ENCODE measurements at regions not wholly inside any gene's neighbourhood (a gene's known extent, or its start where the extent isn't known, plus 50 kb on each side); places are given as distances from the start of the nearest gene placed in this dataset.
"Not testable (repeated sequence)": the region's sequence is repeated elsewhere in the genome, so short reads cannot be mapped to it uniquely, and the experiment has no call there.

DNA sequence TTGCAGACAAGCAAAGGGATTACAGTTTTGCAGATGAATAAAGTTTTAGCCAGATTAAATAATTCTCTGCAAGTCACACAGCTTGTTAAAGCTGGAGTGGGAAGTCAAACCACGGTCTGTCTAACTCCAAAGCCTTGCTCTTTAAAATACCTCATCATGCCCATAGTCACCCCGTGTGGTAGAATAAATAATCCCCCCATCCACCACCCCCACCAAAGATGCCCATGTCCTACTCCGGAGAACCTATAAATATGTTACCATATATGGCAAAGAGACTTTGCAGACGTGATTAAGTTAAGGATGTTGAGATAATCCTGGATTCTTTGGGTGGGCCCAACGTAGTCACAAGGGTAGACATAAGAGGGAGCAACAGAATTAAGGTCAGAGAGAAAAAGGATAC lies 118.7 kb downstream of the BEND2 start:
- DNase-seq (ENCODE audit: low read depth in 2 of 2): no peak

DNA sequence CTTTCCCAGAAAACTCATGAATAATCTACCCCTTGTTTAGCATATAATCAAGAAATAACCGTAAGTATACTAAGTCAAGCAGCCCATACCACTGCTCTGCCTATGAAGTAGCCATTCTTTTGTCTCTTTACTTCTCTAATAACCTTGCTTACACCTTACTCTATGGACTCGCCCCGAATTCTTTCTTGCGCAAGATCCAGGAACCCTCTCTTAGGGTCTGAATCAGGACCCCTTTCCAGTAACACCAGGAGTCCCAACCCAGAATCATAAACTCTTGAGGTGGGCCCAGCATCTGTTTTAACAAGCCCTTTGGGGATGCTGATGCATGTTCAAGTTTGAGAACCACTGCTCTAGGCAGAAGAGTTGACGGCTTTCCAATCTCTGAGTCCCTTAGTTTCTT lies 119.6 kb downstream of the BEND2 start:
- no peak for DNase-seq (ENCODE audit: low read depth in 2 of 2)

DNA sequence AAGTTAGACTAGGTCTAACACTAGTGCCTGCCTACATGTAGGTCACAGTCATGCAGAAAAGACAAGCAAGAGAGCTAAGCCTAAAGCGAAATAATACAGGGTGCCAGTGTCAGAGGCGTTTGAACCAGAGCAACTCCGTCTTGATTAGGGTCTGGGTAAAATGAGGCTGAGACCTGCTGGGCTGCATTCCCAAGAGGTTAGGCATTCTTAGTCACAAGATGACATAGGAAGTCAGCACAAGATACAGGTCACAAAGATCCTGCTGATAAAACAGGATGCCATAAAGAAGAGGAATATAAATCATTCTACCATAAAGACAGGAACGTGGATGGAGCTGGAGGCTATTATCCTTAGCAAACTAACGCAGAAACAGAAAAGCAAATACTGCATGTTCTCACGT lies 120.9 kb downstream of the BEND2 start:
- DNase-seq (ENCODE audit: low read depth in 2 of 2): no peak

DNA sequence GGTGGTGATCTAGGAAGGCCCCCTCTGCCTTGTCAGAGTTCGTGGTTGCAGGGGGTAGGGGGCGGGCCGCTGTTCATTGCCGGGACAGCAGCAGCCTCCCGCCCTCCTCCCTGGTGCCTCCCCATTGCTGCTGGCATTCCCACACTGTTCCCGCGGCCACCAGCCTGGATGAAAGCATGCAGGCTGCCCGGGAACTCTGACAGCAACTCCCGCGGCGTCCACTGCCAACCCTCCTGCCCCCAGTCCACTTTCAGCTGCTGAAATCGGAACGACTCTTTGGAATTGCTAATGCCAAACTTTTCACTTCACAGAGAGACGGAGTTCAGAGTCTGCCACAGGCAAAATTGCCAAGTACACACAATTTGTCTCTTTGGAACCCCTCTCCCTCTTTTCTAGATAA lies 121.9 kb downstream of the BEND2 start:
- no peak for DNase-seq (ENCODE audit: low read depth in 2 of 2)

DNA sequence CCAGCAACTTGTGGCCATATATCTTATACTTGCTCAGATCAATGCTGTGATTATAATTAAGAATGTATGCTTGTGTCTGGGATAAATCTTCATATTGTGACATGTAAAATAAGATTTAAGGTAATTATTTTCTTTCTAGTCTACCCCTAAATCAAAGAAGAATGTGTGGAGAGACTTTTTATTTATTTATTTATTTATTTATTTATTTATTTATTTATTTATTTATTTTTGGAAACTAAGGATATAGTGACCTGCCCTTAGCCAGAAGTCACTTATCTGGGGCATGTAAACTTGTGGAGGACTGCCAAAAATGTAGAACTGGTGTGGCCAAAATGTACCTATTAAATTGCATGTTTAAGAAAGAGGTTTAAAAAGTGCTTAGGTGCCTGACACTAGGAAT lies 144.3 kb downstream of the BEND2 start:
- DNase-seq (ENCODE audit: low read depth in 2 of 2): no peak

DNA sequence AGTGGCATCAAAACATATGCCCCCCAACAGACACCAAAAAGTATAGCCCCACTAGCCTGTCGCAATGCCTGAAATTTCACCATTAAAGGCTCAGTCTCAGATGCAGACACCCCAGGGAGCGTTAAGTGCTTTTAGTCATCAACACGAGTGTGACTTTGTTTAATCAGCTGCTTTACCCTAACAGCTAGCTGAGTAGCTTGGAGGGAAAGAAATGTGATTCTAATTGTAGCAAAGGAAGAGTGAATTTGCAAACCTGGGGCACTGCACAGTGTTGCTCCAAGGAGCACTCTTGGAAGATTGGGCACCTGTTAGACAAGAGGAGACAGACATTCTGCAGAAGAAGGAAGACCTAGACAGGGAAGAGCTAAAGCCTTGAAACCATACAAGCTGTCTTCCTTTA lies 145.1 kb downstream of the BEND2 start:
- no peak for DNase-seq (ENCODE audit: low read depth in 2 of 2)

DNA sequence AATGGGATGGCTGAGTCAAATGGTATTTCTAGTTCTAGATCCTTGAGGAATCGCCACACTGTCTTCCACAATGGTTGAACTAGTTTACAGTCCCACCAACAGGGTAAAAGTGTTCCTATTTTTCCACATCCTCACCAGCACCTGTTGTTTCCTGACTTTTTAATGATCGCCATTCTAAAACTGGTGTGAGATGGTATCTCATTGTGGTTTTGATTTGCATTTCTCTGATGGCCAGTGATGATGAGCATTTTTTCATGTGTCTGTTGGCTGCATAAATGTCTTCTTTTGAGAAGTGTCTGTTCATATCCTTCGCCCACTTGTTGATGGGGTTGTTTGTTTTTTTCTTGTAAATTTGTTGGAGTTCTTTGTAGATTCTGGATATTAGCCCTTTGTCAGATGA lies 152.6 kb downstream of the BEND2 start:
- not testable (repeated sequence) for DNase-seq (ENCODE audit: low read depth in 2 of 2)

DNA sequence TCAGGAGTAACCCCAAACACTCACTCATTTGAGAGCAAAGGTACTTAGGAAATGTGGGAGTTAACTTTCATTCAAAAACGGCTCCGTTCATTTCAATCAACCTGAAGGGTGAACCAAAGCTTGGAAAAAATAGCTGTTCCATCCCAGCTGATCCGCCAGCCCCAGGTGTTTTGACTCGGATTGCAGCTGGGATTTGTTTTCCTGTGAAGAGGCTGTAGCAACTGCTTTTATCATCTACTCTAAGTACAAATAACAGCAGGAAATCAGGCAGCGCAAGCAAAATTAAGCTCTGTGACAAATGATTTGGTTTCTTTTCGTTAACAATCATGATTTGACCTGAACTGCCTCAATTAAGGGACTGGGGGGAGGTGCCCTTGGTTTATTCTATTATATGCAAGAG lies 154.7 kb downstream of the BEND2 start:
- no peak for DNase-seq (ENCODE audit: low read depth in 2 of 2)

DNA sequence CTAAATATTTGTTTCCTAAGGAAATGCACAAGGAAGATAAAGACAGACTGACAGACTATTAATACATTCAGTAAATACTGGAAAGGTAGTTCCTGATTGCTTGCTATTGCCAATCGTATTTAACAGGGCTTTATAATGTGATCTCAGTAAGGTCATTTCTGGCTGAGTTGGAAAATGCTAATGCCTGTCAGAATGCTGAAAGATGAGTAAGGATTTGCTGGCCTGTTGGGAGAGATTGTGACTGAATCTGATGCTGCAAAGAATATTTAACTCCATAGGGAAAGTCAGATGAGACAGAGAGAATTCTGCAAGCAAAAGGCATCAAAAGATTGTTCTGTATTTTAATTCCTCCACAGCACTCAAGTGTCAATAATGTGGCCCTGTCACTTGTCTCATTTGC lies 169.0 kb downstream of the BEND2 start:
- DNase-seq (ENCODE audit: low read depth in 2 of 2): no peak

DNA sequence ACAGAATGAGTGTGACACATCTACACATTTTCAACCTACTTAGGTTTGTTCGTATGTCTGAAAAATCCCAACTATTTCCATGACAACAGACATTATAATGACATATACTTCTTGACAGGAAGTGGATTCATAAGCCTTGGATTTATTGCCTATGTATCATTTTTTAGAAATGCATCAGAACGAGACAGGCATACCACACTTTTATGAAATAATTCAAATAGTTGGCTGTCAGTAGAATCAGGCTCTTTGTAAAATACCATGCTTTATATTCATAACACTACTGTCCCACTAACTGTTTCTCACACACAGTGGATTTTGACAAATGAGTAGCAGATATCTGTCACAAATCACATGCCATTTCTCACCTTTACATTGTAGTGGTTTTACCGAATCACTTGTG lies 173.2 kb downstream of the BEND2 start:
- DNase-seq (ENCODE audit: low read depth in 2 of 2): no peak

DNA sequence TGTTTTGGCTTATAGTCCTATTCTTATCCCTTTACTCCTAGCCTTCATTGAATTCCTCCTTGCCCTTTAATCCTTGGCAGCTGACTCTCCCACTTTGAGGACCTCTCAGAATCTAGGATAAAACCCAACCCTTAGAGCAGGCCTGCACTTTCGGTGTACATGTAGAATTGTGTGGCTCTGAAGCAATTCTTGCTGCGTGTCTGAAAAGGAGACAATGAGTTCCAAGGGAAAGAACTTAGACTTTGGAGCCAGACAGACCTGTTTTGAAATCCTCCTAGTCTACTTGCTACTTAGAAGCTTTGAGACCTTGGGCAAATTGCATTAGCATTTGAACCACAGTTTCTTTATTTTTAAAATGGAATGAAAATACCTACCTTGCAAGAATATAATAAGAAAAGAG lies 175.2 kb downstream of the BEND2 start:
- DNase-seq (ENCODE audit: low read depth in 2 of 2): no peak

DNA sequence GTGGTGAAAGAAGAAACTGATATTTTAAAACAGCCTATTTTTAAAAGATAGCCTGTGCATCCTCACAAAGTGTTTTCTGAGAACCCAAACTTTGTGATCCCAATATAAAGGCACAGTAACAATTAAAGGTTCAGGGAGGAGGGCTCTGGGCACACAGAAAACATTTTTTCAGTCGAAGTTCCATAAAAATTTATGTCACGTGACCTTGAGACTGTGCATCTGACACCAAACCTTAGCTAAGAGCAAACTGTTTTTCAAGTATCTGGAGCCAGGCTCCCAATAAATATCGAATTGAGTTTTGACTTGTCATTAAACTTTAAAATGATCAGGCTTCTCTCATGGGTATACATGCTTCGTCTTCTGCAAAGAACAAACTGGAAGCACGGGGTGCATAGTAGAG lies 177.9 kb downstream of the BEND2 start:
- DNase-seq (ENCODE audit: low read depth in 2 of 2): no peak

DNA sequence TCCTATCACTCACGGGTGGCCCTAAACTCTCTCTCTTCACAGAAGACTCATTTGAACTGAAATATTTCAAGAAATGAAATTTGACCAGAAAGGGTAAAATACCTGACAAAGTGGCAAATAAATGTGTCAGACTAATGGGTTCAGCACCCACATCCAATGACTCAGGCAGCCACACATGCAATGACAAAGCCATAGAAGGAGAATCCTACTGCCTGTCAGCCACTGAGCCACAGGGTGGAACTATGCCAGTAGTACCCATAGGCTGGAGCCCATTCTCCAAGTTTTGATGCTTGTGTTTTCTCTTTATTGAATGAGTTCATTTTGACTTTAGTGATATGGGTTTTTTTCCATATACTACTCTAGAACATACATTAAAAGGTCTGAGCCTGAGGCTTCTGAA lies 179.0 kb downstream of the BEND2 start:
- DNase-seq (ENCODE audit: low read depth in 2 of 2): no peak

DNA sequence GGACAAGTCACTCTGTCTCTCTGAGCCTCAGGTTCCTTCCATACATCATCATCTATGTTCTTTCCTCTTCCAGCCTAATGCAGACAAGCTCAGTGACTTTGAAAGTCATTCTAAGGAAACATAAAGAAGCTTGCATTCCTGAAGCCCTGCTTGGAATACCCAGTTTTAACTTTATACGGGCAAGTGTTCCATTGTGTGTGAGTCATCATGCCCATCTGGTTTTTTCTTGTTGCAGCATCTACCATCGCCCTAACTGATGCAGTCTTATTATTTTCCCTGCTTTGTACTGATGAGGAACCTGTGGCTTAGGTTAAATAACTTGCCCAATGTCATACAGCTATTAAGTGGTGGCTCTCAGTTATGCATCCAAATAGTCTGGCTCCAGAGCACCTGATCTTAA lies 177.9 kb upstream of the RAI2 start:
- no peak for DNase-seq (ENCODE audit: low read depth in 2 of 2)

DNA sequence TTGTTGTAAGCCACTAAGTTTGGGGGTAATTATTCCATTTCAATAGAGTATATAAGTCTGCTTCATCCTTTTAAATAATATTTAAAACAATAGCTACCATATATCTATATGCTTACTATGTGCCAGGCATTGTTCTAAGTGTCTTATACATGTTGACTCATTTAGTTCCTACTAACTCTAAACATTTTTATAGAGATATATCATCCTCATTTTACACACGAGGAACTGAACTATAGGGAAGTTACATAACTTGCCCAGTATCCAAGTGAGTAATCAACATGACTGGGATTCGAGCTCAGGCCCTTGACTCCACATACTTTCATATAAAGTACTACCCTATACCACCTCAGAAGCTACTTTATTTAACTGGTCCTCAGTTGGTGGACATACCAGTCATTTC lies 175.3 kb upstream of the RAI2 start:
- DNase-seq (ENCODE audit: low read depth in 2 of 2): no peak

DNA sequence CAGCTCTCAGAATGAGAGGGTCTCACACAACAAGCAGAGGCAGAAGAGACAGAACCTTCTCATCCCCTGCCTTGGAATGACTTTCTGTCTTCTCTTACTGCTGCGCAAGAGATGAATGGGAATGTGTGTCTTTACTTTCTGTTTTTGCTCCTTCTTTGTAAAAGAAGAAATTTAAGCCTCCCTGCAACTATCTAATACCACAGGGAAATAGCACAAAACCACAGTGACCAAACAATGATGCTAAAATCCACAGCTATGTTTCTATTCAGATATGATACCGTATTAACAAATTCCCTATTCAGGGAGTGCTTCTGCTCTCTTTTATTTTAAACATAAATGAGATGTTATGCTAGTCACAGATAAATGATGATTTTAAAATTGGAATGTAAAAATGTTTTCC lies 173.8 kb upstream of the RAI2 start:
- no peak for DNase-seq (ENCODE audit: low read depth in 2 of 2)

DNA sequence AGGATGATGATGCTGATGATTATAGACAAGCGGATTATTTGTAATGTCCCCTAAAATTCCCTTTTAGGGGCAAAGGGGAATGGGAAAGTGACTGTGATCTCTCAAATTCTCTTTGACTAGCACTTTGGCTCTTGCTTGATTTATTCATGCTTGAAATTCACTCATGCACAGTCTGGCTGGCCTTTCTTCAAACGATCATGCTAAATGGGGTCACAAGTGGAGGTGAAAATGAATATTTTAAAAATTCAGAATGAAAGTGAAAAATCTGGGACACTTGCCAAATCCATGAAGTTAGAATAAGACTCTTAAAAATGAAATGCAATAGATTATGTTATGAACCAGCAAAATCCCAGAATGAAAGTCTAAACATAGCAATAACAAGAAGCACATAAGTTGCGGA lies 173.4 kb upstream of the RAI2 start:
- DNase-seq (ENCODE audit: low read depth in 2 of 2): no peak

DNA sequence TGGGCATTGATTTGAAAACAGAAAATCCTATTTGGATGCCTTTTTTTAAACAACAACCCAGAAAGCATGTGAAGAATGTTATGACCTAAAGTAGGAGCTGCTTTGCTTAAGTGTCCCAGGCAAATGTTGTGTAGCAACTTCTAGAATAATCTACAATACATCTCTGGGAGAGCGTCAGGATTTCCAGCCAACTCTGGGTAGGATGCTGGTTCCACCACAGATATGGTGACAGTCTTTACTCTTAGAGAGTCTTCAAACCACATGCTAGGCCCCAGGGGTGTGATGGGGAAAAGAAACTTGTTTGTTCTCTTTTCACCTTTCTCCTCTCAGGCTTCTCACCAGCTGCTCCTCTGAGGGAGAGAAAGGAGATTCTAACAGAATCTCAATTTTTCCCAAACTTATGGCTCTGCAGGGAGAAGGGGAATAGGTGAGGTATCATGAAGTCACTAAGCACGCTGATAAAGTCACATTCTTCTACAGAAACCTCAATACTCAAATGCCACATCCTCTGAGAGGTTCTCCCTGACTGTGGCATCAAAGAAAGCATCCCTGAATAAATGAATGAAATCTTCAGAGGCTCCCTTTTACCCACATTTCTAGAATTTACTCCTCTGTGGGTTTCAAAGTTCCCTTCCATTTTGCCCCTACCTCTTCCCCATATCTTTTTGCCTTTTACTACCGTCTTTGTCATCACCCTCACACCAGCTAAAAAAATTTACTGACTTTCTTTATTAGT lies 171.6 kb upstream of the RAI2 start:
- DNase-seq (ENCODE audit: low read depth in 2 of 2): no peak

DNA sequence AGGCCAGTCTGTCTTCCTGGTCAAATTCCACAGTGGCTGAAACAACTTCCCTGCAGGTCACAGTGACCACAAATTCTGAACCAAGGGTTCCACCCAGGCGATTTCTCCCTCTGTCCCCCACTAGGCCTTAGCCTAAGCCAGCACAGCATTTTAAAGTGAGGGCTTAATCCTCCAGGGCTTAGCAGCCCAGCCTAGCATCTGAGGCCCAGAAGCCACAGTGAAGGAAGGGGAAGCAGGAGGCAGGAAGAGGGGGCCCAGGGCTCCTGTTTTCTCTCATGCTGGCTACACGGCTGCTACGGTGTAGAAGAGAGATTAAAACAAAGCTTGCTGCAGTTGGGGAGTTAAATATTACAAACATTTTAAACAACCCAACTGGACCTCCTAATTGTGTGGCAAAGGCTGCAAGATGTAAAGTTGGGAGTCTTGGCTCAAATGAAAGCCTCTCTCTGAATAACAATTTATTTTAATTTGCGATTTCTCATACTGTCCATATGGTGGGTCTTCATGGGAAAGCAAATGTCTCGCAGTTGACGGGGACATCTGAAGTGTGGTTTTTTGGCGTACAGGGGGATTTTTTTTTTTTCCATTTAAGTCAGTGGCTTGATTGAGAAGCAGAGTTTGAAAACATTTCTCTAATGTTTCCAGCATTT lies 170.8 kb upstream of the RAI2 start:
- DNase-seq (ENCODE audit: low read depth in 2 of 2): no peak

DNA sequence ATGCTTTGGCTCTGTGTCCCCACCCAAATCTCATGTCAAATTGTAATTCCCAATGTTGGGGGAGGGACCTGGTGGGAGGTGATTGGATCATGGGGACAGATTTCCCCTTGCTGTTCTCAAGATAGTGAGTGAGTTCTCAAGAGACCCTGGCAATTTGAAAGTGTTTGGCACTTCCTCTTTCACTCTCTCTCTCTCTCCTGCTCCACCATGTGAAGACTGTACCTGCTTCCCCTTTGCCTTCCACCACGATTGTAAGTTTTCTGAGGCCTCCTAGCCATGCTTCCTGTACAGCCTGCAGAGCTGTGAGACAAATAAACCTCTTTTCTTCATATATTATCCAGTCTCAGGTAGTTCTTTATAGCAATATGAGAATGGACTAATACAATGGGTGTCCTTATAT lies 169.6 kb upstream of the RAI2 start:
- not testable (repeated sequence) for DNase-seq (ENCODE audit: low read depth in 2 of 2)

DNA sequence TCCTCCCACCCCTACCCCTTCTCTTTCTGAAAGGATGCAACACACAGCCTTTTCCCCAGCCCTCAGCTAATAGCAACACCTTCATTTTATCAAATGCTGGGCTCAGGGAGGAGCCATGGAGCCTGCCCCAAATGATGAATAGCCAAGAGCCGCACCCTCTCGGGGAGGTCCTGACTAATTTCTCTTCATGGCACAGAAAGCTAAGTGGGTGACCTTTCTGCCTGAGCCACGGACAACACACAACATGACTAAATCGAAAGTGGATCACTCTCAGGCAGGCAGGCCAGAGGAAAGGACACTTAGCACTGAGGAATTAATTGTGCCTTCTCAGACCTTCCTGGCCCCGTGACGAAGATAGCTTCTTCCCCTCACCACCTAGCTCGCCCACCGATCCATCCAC lies 165.1 kb upstream of the RAI2 start:
- no peak for DNase-seq (ENCODE audit: low read depth in 2 of 2)

DNA sequence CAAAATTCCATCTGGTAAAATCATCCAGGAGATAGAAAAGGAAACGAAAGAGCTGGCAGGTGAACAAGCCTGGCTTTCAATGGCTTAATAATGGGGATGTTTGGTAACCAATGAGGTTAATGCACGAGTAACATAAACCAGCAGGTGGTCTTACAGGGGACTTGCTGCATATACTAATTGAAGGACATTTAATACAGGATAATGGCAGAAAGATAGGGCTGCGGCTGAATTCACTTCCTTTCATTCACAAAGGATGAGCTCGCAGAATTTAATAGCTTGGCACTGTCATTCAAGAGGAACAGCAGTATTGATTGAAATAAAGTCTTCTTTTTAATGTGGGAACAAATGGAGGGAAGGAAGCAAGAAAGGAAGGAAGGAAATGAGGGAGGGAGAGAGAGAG lies 156.3 kb upstream of the RAI2 start:
- no peak for DNase-seq (ENCODE audit: low read depth in 2 of 2)

DNA sequence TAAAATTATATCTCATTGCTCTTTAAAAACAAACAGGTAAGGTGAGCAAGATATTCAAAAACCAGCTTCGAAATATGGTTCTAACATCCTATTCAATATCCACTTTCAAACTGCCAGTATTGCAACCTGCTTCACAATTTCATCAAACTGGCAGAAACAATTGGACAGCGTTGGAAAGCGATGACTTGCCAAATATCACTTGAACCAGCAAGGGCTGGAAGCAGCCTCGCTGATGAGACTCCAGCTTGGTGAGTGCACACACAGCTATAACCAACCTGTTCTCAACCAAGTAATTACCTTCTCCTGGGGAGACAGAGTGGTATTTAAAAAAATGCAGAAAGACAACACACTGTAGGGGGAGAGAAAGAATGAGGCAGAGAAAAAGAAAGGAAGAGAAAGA lies 155.8 kb upstream of the RAI2 start:
- DNase-seq (ENCODE audit: low read depth in 2 of 2): no peak

DNA sequence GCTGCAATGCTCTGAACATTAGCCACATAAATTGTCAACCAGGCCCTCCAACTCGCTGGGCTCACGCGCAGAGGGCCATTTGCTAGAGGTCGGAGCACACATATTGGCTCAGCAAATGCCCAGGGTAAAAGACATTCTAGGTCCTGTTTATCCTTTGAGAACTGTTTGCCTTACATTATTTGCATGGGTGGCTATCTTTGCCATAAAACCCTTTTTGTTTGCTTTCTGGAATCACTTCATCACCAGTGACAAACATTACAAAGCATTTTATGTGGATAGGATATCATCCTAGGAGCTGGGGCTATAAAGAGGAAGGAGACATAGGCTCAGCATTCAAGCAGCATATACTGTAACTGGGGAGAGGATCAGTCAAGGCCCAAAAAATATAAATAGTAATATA lies 149.2 kb upstream of the RAI2 start:
- no peak for DNase-seq (ENCODE audit: low read depth in 2 of 2)

All from dermis microvascular lymphatic vessel endothelial cell (primary cell).